Esophagus muscularis mucosa (tissue), 3 donors: ENCODE measurements at regions not wholly inside any gene's neighbourhood (a gene's known extent, or its start where the extent isn't known, plus 50 kb on each side); places are given as distances from the start of the nearest gene placed in this dataset.

ENCODE experiments used
- EP300 ChIP-seq: sonication (generic); formaldehyde crosslinking; IDR thresholded peaks from one replicate; pipeline ENCODE4 v1.6.1; 2017; ENCODE audit warnings: antibody characterized with exemption
- POLR2A ChIP-seq: fragments of 450-650 bp; IDR thresholded peaks from one replicate; pipeline ENCODE4 v1.6.1; 2017; ENCODE audit warnings: antibody characterized with exemption, moderate library complexity, mild to moderate bottlenecking, low read depth
- POLR2AphosphoS5 ChIP-seq, 2 donors: sonication (generic); formaldehyde crosslinking; IDR thresholded peaks; one replicate each; pipeline ENCODE4 v1.6.1; 2017; ENCODE audit warnings: antibody characterized with exemption in 2 of 2

DNA sequence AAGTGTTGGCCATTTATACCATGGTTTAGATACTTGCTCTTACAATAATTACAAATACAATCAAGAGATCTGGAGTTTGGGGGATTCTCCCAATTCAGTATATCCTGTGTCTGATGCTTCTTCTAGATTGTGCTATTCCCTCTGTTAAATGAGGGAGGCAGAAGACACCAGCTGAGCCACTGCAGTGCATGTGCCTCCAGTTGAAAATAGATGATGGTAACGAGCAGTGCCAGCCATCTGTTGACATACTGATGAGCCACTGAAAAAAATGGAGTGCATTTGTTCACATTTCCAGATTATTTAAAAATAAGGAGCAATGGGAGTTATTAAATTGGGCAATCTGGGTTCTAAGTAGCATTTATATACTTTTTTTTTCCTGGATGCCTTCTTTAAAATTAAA lies 1428.0 kb upstream of the TENM4 start:
- TF ChIP-seq POLR2A (no peak), POLR2AphosphoS5 (IDR thresholded peaks at IDR 0.05) (no peak), EP300 (no peak)
